Skin of body (tissue), 1 donor: ENCODE measurements at regions not wholly inside any gene's neighbourhood (a gene's known extent, or its start where the extent isn't known, plus 50 kb on each side); places are given as distances from the start of the nearest gene placed in this dataset.

ENCODE experiments used
- DNase-seq: peaks from one replicate; lab custom pipeline; 2025; lab: John Stamatoyannopoulos, UW

GRCh38 chr5:97542469-97542868, 359.4 kb upstream of the RIOK2 start:
- DNase-seq = no peak

- peak; percentile 12 for DNase-seq
Measured at GRCh38 chr5:97543166-97543565, 360.1 kb upstream of the RIOK2 start.

- DNase-seq = peak; percentile 28
Measured at GRCh38 chr5:97544240-97544639, 361.2 kb upstream of the RIOK2 start.

- no peak for DNase-seq
Measured at GRCh38 chr5:97544678-97545077, 361.6 kb upstream of the RIOK2 start.

GRCh38 chr5:97545446-97545845, 362.4 kb upstream of the RIOK2 start:
- no peak for DNase-seq

GRCh38 chr5:97545886-97546535, 363.0 kb upstream of the RIOK2 start:
- peak; percentile 35 for DNase-seq

- no peak for DNase-seq
Measured at GRCh38 chr5:97547430-97547829, 364.4 kb upstream of the RIOK2 start.

GRCh38 chr5:97547999-97548738, 365.1 kb upstream of the RIOK2 start:
- DNase-seq = no peak

GRCh38 chr5:97548739-97549080, 365.7 kb upstream of the RIOK2 start:
- no peak for DNase-seq

GRCh38 chr5:97549496-97549895, 366.4 kb upstream of the RIOK2 start:
- DNase-seq = no peak

- no peak for DNase-seq
Measured at GRCh38 chr5:97550164-97550563, 367.1 kb upstream of the RIOK2 start.

GRCh38 chr5:97550818-97551217, 367.8 kb upstream of the RIOK2 start:
- DNase-seq = no peak

- DNase-seq = no peak
Measured at GRCh38 chr5:97553604-97554452, 370.8 kb upstream of the RIOK2 start.

GRCh38 chr5:97554977-97555643, 372.1 kb upstream of the RIOK2 start:
- DNase-seq = peak; percentile 7

GRCh38 chr5:97555644-97555981, 372.6 kb upstream of the RIOK2 start:
- no peak for DNase-seq

- no peak for DNase-seq
Measured at GRCh38 chr5:97559827-97560598, 377.0 kb upstream of the RIOK2 start.

- no peak for DNase-seq
Measured at GRCh38 chr5:97560599-97560993, 377.5 kb upstream of the RIOK2 start.

GRCh38 chr5:97563050-97563657, 380.1 kb upstream of the RIOK2 start:
- DNase-seq = no peak

GRCh38 chr5:97568382-97568781, 385.3 kb upstream of the RIOK2 start:
- no peak for DNase-seq

- DNase-seq = no peak
Measured at GRCh38 chr5:97570242-97570641, 387.2 kb upstream of the RIOK2 start.

GRCh38 chr5:97575322-97575721, 392.3 kb upstream of the RIOK2 start:
- DNase-seq = no peak
